Frontal cortex (tissue), 3 donors: ENCODE measurements at regions not wholly inside any gene's neighbourhood (a gene's known extent, or its start where the extent isn't known, plus 50 kb on each side); places are given as distances from the start of the nearest gene placed in this dataset.
"Not testable (repeated sequence)": the region's sequence is repeated elsewhere in the genome, so short reads cannot be mapped to it uniquely, and the experiment has no call there.

Experiments used
- DNase-seq, 2 donors: peaks; one replicate each; pipeline ENCODE4 v3.0.0; 2012; ENCODE audit warnings: low spot score in 2 of 2
- FAIRE-seq: peaks from 2 replicates; lab custom pipeline; 2012; peaks lifted over from hg19 to GRCh38; lab: Jason Lieb, UNC
- donor health status: control.
- donor health status: control.
- donor health status: control.

GRCh38 chr20:1845163-1845523 is 50.1 kb upstream of the SIRPA start:
- no peak for FAIRE-seq
- DNase-seq = no peak

DNA sequence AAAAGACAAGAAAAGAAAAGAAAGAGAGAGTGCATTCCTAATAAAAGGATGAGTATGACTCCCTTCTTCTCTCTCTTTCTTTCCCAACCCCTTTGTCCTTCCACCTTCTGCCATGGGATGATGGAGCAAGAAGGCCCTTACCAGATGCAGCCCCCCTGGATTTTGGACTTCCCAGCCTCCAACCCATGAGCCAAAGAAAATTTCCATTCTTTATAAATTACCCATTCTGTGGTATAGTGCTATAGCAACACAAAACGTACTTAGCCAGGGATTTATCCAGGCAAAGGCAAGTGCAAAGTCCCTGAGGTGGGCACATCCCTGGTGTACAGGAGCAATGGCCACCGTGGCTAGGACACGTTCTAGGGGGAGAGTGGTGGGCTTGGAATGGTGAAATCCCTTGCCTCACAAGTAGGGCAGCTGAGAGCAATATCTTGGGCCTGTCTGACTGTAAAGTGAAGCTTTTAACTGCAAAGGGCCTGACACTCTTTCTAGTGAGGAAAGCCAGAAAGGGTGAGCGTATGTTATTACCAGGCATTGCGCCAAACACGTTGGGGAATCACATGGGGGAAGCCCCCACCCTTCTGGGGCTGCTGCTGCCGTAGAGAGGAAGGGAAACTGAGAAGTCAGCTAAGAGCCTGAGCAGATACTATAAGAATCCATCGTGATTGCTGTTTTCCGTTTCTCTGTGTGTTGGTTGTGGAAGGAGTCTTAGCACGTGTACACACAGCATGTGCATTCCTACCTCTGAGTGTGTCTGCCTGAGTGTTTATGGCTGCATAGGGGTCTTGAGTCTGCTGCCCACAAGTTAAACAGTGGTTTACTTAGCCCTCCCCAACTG is 50.7 kb upstream of the SIRPA start:
- DNase-seq (no peak), FAIRE-seq (no peak)

DNA sequence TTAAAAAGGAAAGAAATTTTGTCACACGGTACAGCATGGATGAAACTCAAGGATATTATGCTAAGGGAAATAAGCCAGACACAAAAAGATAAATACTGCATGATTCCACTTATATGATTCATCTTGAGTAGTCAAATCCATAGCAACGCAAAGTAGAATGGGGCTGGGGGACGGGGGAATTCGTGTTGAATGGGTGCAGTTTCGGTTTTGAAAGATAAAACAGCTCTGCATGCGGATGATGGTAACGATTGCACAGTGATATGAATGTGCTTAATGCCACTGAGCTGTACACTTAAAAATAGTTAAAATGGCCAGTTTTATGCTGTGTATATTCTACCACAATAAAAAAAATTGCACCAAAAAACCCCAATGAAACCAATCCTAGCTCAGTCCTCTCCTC is 52.9 kb upstream of the SIRPA start:
- DNase-seq = no peak
- no peak for FAIRE-seq

DNA sequence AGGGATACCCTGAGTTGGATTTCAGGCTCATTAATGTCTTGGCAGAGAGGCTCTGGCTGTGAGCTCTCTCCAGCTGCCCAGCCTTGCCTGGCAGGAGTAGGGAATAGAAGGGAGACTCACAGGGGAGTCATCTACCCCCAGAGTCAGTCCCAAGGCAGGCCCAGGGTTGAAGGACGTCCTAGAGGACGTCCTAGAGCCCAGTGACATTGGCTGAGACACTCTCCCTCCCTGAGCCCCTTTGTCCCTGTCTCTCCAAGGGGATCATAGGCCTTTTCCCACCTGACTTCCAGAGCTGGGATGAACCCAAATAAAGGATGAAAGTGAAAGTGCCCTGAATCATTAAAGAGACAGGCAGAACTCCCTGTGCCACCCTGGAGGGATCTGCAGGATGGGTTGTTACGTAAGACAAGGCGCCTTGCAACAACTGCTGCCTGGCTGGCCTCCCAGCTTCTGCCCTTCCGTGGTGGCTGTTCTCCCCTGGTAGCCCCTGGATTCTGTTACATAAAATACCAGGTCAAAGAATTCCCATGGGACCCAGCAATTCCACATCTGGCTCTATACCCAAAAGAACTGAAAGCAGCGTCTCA is 53.6 kb upstream of the SIRPA start:
- FAIRE-seq = no peak
- peak; percentile 22 to 51 for DNase-seq

DNA sequence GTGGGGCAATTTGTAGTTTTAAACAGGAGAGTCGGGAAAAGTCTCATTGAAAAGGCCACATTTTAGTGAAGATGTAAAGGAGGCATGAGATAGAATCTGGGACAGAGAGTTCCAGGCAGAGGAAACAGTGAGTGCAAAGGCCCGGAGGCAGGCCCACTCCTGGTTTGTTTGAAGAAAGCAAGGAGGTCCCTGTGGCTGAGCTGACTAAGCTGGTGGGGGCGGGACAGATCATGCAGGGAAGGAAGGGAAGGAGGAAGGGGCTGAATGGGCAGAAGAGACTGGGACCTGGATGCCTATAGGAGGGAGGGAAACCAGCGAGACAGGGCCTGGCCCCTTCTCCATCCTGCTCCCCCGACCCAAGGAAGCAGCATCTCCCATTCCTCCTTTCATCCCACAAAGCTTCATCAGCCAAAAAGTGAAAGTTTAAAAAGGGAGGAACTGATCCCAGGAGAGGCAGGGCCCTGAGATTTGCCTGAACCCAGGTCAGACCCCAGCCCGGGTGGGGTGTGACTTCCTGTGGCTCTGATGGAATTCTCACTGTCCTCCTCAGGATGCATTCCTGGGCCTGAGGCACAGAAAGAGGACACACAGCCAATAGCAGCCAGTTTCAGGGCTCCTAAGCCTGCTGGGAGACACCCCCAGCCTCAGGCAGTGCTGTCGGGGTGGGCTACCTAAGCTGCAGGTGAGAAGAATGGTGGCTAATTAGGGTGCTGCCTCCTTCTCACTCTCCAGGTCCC is 54.2 kb upstream of the SIRPA start:
- no peak for FAIRE-seq

DNA sequence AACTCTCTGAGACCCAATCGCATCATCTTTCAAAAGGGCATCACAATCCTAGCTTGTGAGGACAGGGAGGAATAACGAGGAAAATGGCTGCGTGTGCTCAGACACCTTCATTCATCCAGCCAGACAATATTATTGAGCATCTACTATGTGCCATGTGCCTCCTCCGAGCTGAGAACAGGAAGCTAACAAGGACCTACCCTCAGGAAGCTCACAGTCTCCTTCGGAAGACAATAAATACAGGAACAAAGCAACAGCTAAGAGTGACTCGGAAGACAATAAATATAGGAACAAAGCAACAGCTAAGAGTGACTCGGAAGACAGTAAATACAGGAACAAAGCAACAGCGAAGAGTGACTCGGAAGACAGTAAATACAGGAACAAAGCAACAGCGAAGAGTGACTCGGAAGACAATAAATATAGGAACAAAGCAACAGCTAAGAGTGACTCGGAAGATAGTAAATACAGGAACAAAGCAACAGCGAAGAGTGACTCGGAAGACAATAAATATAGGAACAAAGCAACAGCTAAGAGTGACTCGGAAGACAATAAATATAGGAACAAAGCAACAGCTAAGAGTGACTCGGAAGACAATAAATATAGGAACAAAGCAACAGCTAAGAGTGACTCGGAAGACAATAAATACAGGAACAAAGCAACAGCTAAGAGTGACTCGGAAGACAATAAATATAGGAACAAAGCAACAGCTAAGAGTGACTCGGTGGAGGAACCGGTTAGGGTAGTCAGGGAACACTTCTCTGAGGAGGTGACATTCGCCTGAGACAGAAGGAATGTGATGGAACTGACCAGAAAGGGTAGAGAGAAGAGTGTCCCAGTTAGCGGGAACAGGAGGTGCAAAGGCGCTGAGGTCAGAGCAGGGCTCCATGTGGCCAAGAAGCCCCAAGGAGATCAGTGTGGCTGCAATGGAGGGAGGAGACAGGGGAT is 55.6 kb upstream of the SIRPA start:
- FAIRE-seq = not testable (repeated sequence)

More for the DNA sequence above, 54.2 kb upstream of the SIRPA start:
- DNase-seq = no peak

GRCh38 chr20:1838556-1839279 is 56.5 kb upstream of the SIRPA start:
- DNase-seq (no peak), FAIRE-seq (no peak)

More for the DNA sequence above, 55.6 kb upstream of the SIRPA start:
- not testable (repeated sequence) for DNase-seq

GRCh38 chr20:1835186-1836035 is 59.8 kb upstream of the SIRPA start:
- no peak for FAIRE-seq

DNA sequence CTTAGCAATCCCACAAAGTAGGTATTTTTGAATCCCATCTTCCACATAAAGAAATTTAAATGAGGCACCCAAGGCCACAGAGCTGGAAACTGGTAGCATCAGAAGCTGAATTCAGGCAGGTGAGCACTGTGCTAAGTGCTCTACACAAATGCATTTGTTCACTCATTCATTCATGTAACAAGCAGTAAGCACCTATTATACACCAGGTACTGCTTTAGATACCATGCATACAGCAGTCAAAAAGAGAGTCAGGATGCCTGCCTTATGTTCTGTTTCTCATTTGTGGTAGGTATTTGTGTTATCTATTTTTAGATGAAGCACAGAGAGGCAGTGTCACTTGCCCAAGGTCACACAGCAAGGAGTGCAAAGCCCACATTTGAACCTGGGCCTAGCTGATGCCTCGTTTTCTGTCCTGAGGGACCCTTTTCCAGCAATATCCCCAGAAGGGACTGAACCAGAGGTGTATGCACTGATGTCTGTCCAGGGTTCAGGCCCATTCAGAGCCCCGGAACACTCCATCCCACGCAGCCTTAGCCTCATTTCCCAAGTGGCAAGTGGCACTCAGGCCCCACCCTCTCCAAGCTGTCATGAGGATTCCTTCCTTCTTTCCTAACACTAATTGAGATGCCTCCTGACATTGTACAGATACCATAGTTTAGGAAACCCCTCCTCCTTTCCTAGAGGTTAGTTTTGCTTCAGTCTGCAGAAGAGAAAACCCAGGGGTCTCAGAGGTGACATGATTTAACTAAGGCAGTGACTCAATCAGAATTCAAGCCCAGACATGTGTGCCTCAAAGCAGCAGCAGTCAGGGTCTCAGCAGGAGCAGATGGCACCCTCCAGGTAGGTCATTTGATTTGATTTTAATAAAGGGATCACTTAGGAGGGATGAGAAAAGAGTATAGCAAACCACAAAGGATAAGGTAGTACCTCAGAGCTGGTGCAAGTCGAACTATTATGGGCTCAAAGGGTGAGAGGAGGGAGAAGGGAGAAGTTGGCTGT is 61.2 kb upstream of the SIRPA start:
- DNase-seq (no peak), FAIRE-seq (no peak)

More at GRCh38 chr20:1835186-1836035, 59.8 kb upstream of the SIRPA start:
- DNase-seq = no peak

DNA sequence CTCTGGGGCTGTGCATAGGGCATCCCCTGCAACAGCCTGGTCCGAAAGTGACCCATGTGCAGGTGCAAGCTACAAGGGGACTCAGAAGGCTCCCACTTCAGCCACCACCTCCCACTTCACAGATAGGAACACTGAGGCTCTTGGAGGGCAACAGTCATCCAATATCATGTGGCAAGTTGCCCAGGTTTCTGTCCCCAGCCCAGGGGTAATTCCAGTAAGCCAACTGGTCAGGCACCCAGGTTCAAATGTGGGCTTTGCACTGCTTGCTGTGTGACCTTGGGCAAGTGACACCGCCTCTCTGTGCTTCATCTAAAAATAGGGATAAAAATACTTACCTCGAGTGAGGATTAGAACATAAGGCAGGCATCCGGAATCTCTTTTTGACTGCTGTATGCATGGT is 62.0 kb upstream of the SIRPA start:
- DNase-seq = no peak
- FAIRE-seq = no peak

DNA sequence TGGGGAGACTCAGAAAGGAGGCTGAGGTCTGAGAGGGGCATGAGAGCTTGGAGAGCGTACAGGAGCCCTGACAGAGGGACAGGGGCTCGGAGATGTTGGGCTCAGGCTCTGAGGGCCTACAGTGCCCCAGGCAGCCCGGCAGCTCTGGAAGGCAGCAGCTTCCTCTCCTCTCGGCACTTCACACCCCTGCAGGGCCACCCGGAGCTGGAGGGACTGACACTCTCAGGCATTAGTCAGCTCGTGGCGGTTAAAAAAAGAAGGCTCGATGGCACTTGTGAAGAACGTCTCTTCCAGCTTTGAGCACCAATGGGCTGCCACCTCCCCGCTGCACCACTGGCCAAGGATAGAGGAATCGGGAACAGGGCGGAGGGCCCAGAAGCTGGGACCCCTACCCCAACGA is 62.6 kb upstream of the SIRPA start:
- DNase-seq (no peak), FAIRE-seq (no peak)

DNA sequence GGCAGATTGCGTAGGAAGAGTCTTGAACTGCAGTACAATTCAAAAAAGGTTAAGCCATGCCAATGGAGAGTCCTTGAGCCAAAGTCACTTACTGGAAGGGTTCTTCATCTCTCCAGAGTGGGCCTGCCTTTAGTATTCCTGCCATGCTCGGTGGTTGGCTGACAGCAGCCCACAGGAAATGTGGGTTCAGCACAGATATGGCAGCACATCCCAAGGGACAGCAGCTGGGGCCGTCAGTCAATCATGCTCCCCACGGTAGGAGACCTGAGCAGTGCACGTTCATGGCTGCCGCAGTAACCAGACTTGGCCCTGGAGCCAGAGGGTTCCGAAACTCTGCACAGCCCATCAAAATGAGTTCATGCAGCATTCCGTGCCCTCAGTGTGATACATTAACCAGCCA is 63.6 kb upstream of the SIRPA start:
- FAIRE-seq (no peak), DNase-seq (no peak)

GRCh38 chr20:1831096-1831495 is 64.1 kb upstream of the SIRPA start:
- no peak for FAIRE-seq

GRCh38 chr20:1830240-1830639 is 65.0 kb upstream of the SIRPA start:
- peak; percentile 26 to 68 for DNase-seq
- FAIRE-seq = no peak

More at GRCh38 chr20:1831096-1831495, 64.1 kb upstream of the SIRPA start:
- no peak for DNase-seq

GRCh38 chr20:1829531-1829930 is 65.7 kb upstream of the SIRPA start:
- FAIRE-seq (no peak), DNase-seq (no peak)

DNA sequence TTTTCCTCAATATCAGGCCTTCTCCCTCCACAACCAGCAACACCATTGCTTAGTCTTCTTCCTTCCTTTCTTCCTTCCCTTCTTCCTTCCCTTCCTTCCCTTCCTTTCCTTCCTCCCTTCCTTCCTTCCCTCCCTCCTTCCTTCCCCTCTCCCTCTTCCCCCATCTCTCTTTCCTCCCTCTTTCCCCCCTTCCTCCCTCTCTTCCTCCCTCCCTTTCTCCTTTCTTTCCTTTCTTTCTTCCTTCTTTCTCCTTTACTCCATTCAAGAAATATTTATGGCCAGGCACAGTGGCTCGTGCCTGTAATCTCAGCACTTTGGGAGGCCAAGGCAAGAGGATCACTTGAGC is 66.4 kb upstream of the SIRPA start:
- FAIRE-seq (no peak), DNase-seq (no peak)
